RWPE2 (cell line): ENCODE measurements at regions not wholly inside any gene's neighbourhood (a gene's known extent, or its start where the extent isn't known, plus 50 kb on each side); places are given as distances from the start of the nearest gene placed in this dataset.

Source experiments
- ATAC-seq: fragments of 200-7000 bp; cut with Tn5 transposase; 3 replicates; pipeline ENCODE4 v1.9.1; 2021; ENCODE audit warnings: low read depth
- DNase-seq: peaks from one replicate; pipeline ENCODE4 v3.0.0-alpha.2; 2020; ENCODE audit warnings: low spot score
- H3K27ac ChIP-seq: fragments of 450-650 bp; 2 replicates; pipeline ENCODE4 v1.5.1; 2017; ENCODE audit warnings: mild to moderate bottlenecking; ENCODE audit not compliant: poor library complexity, severe bottlenecking
- H3K27me3 ChIP-seq: fragments of 250-450 bp; sonication (Bioruptor Pico); 2 replicates; pipeline ENCODE4 v1.5.1; 2021; ENCODE audit warnings: mild to moderate bottlenecking, moderate library complexity; ENCODE audit not compliant: insufficient read depth, poor library complexity, severe bottlenecking
- H3K36me3 ChIP-seq: fragments of 250-450 bp; sonication (Bioruptor Pico); 2 replicates; pipeline ENCODE4 v1.5.1; 2020; ENCODE audit warnings: low read depth, mild to moderate bottlenecking, moderate library complexity
- H3K4me1 ChIP-seq: fragments of 250-450 bp; sonication (Bioruptor Pico); 2 replicates; pipeline ENCODE4 v1.5.1; 2021; ENCODE audit warnings: mild to moderate bottlenecking, moderate library complexity; ENCODE audit not compliant: insufficient read depth, poor library complexity, severe bottlenecking
- H3K4me3 ChIP-seq: fragments of 250-450 bp; sonication (Bioruptor Pico); 2 replicates; pipeline ENCODE4 v1.5.1; 2021; ENCODE audit warnings: mild to moderate bottlenecking, moderate library complexity; ENCODE audit not compliant: severe bottlenecking
- H3K9me3 ChIP-seq: fragments of 250-450 bp; sonication (Bioruptor Pico); 2 replicates; pipeline ENCODE4 v1.5.1; 2021; ENCODE audit warnings: mild to moderate bottlenecking, moderate library complexity; ENCODE audit not compliant: severe bottlenecking
- TF ChIP-seq, protein P1 (sequence below): fragments of 450-650 bp; IDR thresholded peaks from one replicate; pipeline ENCODE4 v1.5.1; 2017; ENCODE audit warnings: mild to moderate bottlenecking, moderate library complexity; ENCODE audit not compliant: poor library complexity, severe bottlenecking

DNA sequence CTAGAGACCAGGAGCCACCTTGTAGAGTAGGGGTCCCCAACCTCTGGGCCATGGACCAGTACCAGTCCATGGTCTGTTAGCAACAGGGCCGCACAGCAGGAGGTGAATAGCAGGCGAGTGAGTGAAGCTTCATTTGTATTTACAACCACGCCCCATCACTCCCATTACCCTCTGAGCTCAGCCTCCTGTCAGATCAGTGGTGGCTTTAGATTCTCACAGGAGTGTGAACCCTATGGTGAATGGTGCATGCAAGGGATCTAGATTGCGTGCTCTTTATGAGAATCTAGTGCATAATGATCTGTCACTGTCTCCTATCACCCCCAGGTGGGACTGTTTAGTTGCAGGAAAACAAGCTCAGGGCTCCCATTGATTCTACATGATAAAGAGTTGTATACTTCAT is 303.6 kb downstream of the KCNRG start:
- peaks cover 9% of the 10 kb centered on the region for H3K4me1 ChIP-seq
- TF ChIP-seq, protein P1, sequence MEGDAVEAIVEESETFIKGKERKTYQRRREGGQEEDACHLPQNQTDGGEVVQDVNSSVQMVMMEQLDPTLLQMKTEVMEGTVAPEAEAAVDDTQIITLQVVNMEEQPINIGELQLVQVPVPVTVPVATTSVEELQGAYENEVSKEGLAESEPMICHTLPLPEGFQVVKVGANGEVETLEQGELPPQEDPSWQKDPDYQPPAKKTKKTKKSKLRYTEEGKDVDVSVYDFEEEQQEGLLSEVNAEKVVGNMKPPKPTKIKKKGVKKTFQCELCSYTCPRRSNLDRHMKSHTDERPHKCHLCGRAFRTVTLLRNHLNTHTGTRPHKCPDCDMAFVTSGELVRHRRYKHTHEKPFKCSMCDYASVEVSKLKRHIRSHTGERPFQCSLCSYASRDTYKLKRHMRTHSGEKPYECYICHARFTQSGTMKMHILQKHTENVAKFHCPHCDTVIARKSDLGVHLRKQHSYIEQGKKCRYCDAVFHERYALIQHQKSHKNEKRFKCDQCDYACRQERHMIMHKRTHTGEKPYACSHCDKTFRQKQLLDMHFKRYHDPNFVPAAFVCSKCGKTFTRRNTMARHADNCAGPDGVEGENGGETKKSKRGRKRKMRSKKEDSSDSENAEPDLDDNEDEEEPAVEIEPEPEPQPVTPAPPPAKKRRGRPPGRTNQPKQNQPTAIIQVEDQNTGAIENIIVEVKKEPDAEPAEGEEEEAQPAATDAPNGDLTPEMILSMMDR: no peak
- no peak overlapping the region for H3K4me3 ChIP-seq
- DNase-seq (no peak), ATAC-seq (no peak)
- no peak overlapping the region for H3K27ac ChIP-seq
- H3K27me3 ChIP-seq: no peaks in the 10 kb centered on the region
- no peaks in the 10 kb centered on the region for H3K36me3 ChIP-seq
- no peaks in the 10 kb centered on the region for H3K9me3 ChIP-seq

DNA sequence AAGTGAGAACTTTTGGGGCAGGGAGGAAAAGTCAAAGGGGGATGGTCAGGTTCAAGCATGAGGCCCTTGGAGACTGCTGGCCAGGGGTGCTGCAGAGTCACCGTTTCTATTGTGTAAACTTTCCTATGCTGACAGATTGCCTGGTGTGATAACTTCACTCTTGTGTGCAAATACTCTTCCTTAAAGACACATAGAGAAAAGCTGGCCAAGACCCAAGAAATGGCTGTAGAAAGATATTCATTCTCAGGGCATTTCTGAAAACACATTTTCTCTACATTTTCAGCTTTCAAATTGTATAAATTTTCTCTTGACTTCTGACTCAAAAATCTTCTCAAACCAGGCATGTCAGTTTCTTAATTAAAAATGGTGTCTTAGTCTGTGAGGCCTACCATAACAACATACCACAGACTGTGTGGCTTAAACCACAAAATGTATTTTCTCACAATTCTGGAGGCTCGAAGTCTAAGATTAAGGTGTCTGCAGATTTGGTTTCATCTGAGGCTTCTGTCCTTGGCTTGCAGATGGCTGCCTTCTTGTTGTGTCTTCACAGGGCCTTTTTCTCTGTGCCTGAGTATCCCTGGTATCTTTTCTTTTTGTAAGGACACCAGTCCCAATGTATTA is 304.5 kb downstream of the KCNRG start:
- H3K27ac ChIP-seq: no peak overlapping the region
- no peaks in the 10 kb centered on the region for H3K27me3 ChIP-seq
- TF ChIP-seq, protein P1: no peak
- DNase-seq: no peak
- no peaks in the 10 kb centered on the region for H3K36me3 ChIP-seq
- H3K4me3 ChIP-seq: no peak overlapping the region
- no peaks in the 10 kb centered on the region for H3K9me3 ChIP-seq
- H3K4me1 ChIP-seq: peaks cover 9% of the 10 kb centered on the region
- ATAC-seq: no peak

DNA sequence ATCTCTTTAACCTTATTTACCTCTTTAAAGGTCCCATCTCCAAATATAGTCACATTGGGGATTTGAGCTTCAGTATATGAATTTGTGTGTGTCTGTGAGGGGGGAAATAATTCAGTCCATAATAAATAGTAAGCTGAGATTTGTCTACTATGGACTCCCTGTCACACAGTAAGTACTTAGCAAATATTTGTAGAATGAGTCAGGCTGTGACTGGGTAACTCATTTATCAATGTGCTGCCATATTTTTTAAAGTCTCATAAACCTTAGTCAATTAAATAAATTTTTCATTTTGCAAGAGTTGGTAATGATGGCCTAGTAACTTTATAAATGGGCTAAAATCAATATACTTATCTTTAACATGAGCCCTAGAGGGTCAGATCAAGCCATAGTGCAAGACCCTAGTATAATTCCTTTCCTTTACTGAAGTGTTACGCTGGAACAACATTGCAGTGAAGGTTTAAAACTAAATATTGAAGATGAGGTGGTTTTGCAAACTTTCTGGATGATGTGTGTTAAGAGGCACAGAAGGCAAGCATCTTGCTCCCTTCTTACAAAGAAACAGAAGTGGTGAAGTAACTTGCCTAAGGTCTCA is 305.1 kb downstream of the KCNRG start:
- DNase-seq: no peak
- TF ChIP-seq, protein P1: no peak
- Histone ChIP-seq H3K4me1 (peaks cover 9% of the 10 kb centered on the region), H3K27me3 (no peaks in the 10 kb centered on the region), H3K36me3 (no peaks in the 10 kb centered on the region), H3K27ac (no peak overlapping the region), H3K4me3 (no peak overlapping the region), H3K9me3 (no peaks in the 10 kb centered on the region)
- ATAC-seq: peak; percentile 46; the same call in 1 of the 3 replicates

DNA sequence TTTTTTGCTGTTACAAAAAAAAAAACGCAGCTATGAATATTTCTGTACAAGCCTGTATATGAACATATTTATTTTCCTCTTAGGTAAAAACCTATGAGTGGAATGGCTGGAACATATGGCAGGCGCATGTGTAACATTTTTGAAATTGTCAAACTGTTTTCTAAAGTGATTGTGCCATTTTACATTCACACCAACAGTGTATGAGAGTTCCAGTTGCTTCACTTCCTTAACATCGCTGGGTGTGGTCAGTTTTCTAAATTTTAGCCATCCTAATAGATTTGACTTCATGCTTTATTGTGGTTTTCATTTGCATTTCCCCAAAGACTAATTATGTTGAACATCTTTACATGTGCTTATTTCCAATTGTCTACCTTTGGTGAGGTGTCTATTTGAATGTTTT is 306.8 kb downstream of the KCNRG start:
- Histone ChIP-seq H3K27ac (no peak overlapping the region), H3K36me3 (no peaks in the 10 kb centered on the region), H3K4me3 (no peak overlapping the region), H3K4me1 (peaks cover 9% of the 10 kb centered on the region), H3K27me3 (no peaks in the 10 kb centered on the region), H3K9me3 (no peaks in the 10 kb centered on the region)
- TF ChIP-seq, protein P1: no peak
- ATAC-seq: no peak
- DNase-seq: no peak

DNA sequence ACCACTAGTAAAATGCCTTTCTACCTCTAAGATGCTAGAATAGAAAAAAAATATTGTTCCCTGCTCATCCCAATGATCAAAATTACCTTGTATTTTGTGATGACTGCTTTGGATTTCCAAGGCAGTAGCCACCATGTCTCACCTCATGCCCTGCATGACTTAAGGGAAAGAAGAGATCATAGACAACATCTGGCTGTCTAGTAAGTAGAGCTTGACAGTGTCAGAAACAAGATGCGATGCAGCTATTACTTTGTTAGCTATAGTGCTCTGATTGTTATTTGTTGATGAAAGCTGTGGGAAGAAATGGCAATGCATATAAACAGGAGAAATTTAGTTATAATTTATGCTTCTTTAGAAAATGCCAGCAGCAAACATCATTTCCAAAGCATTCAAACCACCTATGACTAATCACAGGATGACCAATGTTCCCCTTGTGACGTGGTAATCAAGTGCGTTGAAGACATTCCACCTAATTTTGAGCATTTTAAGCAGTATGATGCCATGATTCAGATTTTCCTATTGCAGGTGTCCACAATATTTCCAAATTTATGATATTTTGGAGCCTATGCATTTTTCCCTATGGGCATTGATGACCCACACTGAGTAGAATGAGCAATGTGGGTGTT is 308.3 kb downstream of the KCNRG start:
- Histone ChIP-seq H3K36me3 (no peaks in the 10 kb centered on the region), H3K9me3 (no peaks in the 10 kb centered on the region), H3K27ac (no peak overlapping the region), H3K4me3 (no peak overlapping the region), H3K4me1 (peaks cover 9% of the 10 kb centered on the region), H3K27me3 (no peaks in the 10 kb centered on the region)
- TF ChIP-seq, protein P1: no peak
- no peak for DNase-seq
- peak; percentile 60 for ATAC-seq
